RKO (cell line): ENCODE measurements at regions not wholly inside any gene's neighbourhood (a gene's known extent, or its start where the extent isn't known, plus 50 kb on each side); places are given as distances from the start of the nearest gene placed in this dataset.
A peak's percentile ranks its signal among the peaks of the same experiment; 100 is the strongest.
"Not testable (repeated sequence)": the region's sequence is repeated elsewhere in the genome, so short reads cannot be mapped to it uniquely, and the experiment has no call there.

ENCODE experiments used
- DNase-seq: peaks from one replicate; pipeline ENCODE4 v3.0.0-alpha.2; 2016; ENCODE audit warnings: low spot score

DNA sequence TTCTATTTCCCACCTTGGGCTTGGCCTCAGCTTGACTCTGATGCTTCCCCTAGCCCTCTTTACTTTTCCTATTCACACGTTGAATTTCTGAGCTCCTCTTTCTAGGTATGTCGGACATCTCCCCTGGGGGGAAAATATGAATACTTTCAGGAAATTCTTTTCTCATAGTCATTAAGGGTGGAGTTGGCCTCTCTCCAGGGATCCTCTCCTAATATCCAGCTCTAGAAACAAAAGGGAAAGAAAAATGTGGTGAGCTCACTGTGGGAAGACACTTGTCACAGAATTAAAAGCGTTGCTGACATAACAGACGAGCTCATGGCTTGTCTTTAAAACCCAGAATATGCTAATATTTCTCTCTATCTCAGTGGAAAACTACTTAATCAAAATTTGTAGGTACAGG lies 132.7 kb upstream of the MEX3C start:
- DNase-seq: no peak

DNA sequence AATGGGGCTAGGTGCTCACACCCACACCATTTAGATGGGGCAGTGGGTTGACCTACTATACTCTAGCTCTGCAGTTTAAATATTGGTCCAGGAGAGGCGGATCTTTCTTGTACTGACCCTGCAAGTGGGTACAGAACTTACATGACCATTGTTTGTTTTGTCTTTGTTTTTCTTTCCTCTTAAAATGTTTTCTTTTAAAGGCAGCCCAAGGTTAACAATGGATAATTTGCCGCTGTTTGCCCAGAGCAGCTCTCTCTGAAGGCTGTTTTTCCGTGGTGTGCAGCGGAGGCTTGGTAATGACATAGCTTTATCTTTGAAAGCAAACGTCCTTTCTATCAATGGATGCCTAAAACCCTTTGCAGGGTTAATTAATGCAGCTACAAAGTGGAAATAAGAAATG lies 133.3 kb upstream of the MEX3C start:
- DNase-seq: no peak

DNA sequence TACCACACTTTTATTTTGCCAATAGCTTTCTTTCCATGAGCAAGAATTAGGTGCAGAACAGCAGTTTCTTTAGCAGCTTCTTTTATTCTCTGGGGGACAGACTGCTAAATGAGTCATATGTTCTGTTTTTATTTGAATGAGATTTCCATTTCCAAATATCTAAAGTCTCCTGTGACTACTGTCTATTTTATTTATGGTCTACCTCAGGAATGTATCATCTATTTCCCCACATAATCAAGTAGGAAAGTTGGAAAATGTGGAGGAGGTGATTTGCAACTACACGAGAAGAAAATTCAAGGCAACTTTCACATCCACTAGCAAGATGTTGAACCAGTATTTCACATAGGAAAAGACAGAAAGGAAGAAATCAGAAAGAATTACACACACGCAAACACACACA lies 139.9 kb upstream of the MEX3C start:
- no peak for DNase-seq

GRCh38 chr18:51339856-51340255 lies 142.4 kb upstream of the MEX3C start:
- DNase-seq: no peak

- DNase-seq: no peak
These were observed 142.9 kb upstream of the MEX3C start for GRCh38 chr18:51340332-51340731.

DNA sequence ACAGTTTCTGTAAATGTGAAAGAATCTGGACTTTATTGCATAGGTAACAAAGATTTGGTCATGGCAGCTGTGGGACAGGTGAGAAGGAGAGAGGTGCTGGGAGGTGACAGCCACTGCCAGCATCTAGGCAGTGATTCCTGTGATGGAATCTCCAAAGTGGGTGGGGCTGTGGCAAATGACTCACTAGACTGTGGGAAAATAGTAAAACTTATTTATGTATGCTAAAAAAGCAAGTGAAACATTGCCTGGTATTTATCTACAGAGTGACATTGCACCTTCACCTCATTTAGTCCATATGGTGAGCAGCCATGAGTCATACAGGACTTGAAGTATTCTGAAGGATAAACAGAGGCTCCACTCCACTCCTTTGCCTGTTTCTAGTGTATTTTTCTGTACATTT lies 145.3 kb upstream of the MEX3C start:
- DNase-seq: peak; percentile 12

DNA sequence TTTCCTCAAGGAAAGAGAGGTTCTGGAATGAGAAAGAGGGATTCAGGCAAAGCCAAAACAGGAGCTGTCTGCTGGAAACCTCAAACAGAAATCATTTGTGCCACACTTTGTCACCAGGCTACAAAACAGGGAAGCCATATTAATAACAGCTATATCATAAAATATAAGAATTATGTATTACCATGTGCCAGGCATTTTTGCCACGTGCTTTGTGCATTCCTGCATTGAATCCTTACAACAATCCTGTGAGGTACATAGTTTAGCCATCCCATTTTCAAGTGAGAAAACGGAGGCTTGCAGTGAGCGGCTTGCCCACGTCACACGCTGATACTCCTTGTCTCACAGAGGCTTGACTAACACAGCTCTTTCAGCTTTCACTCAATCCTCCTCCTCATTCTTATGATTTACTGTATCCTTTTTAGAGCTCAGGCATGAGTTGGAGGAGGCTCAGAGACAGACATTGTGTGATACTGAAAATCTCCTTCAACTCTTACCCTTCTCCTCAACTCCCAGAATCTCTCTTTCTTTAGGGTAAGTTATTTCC lies 148.4 kb upstream of the MEX3C start:
- DNase-seq: no peak

GRCh38 chr18:51346404-51346803 lies 148.9 kb upstream of the MEX3C start:
- DNase-seq: no peak

- DNase-seq: no peak
These were observed 152.6 kb upstream of the MEX3C start for GRCh38 chr18:51350081-51350480.

DNA sequence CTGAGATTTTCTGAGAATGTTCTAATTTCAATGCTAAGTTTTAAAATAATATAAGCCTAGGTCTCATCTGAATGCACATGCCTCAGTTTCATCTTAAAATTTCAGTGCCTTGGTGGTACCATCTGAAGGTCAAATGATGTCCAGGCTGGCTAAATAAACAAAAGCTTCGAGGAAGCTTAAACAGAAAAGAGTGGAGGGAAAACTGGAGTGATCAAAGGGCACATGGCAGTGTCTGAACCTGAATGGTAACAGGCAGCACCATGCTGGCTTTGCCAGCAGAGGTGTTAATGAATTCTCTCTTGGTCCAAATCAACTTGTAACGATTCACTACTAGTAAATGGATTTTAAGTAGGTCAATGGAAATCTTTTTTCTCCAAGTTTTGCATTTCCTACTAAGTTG lies 158.4 kb upstream of the MEX3C start:
- DNase-seq: no peak

DNA sequence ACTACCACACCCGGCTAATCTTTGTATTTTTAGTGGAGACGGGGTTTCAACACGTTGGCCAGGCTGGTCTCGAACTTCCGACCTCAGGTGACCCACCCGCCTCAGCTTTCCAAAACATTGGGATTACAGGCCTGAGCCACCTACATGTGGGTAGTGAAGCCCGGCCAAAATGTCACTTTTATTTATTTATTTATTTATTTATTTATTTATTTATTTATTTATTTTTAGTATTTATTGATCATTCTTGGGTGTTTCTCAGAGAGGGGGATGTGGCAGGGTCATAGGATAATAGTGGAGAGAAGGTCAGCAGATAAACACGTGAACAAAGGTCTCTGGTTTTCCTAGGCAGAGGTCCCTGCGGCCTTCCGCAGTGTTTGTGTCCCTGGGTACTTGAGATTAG lies 162.8 kb upstream of the MEX3C start:
- DNase-seq: not testable (repeated sequence)

- no peak for DNase-seq
These were observed 163.8 kb upstream of the MEX3C start for GRCh38 chr18:51361130-51361860.

DNA sequence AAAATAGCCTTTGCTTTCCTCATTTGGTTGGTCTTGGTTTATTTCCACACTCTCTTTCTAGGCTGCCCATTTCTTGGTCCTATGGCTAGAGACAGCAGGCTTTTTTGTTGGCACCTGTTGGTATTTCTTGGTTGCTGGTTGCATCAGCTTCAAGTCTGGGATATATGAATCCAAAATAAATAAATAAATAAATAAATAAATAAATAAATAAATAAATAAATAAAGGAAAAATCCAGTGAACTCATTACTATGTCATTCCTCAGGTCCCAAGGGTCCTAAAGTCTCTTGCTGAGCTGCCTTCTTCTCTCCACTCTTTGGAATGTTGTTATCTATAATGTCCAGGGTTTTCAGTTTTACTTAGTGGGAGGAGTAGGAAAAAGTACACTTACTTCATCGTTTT lies 165.9 kb upstream of the MEX3C start:
- DNase-seq: no peak

DNA sequence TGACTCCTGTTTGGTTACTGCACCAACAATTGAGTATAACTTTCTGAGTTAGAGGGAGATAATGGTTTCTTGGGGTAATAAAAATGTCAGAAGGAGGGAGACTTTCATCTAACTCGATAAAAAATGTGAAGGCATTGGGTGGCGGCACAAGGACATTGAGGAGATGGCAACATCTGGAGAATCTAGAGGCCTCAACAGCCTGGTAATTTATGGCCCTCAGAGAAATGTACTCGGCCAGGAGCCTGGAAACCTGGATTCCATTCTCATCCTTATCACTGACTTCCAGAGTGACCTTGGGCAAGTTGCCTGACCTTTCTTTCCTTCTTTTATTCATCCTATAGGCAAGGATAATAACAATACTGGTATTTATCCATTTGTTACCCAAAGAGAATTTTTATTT lies 173.5 kb upstream of the MEX3C start:
- no peak for DNase-seq

DNA sequence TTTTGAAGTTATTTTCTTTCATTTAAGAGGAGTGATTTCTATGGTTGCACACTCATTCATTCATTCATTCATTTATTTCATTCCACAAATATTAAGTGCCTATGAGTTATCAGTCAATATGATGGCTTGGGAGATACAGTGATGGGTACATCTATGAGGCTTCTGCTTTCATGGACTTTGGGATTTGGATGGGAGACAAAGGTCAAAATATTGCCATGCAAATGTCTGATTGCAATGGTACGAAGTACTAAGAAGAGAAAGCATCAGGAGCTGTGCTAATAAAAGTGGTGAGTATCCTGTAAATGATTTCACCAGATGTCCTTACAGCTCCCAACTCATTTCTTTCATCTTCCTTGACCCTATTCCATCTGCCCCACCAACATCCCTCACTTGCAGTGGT lies 174.4 kb upstream of the MEX3C start:
- DNase-seq: no peak

DNA sequence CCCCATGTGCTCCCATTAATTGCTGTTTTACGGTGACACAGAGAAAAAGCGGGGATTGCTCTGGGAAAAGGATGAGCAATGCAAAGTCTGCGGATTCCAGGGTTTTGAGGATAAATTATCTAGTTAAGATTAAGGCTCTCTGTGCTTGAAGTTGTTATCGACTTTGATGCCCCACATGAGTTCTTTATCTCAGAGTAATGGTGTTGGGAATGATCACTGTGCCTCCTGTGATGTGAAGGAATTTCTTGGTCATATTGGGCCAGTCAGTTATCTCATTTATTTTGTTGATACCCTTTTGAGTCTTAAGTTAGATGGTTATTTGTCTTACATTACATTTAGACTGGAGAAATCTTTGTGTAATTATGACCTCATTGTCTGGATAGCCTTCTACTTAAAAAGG lies 184.6 kb upstream of the MEX3C start:
- DNase-seq: no peak

DNA sequence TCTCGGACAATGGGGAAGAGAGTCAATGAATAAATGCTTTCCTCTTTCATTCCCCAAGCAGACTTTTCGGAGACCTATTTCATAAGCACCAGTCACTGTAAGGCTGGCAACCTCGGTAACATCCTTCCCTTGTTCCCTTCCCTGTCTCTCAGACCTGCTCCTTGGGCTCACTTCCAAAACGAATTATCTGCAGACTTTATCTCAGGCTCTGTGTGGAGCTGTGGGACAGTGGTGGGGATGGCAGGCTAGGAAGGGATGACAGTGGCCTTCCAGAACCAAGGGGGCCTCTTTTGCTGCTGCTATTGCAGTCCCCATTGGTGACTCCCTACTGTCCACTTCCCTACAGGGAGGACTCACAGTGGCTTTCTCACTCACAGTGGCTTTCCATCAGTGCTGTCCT lies 185.6 kb upstream of the MEX3C start:
- DNase-seq: no peak

- DNase-seq: no peak
These were observed 186.2 kb upstream of the MEX3C start for GRCh38 chr18:51383711-51384110.

DNA sequence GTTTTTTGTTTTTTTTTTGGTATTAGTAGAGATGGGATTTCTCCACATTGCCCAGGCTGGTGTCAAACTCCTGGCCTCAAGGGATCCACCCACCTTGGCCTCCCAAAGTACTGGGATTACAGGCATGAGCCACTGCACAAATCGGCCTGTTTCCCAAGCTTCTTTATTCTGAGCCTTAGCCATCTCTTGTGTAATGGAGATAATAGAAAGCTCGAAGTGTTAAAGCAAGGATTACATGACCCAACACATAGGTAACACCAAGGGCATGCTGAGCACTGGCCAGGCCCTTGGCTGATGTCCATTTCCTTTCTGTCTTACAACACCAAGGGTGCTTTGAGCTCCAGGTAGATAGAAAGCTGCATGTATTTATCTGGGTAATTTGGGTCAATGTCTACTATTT lies 187.8 kb upstream of the MEX3C start:
- DNase-seq: no peak

- peak; percentile 19 for DNase-seq
These were observed 193.2 kb upstream of the MEX3C start for GRCh38 chr18:51390702-51391101.

DNA sequence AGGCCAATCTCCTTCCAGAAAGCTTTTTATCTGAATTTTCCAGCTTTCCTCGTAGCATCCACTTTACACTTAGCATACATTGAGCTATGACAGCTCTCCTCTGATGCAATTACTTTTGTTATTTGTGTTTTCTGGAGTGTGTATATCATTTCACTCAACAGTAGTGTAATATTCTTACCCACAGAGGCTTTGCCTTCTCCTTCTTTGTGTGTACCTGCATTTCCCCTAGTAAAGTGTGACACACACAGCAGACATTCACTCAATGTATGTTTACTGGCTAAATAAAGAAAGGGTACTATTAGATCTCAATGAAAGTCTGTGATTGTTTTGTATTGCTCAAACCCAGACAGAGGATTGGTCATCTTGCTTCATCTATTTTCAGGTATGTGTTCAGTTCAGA lies 193.7 kb upstream of the MEX3C start:
- DNase-seq: no peak

GRCh38 chr18:51391731-51392130 lies 194.2 kb upstream of the MEX3C start:
- DNase-seq: no peak

DNA sequence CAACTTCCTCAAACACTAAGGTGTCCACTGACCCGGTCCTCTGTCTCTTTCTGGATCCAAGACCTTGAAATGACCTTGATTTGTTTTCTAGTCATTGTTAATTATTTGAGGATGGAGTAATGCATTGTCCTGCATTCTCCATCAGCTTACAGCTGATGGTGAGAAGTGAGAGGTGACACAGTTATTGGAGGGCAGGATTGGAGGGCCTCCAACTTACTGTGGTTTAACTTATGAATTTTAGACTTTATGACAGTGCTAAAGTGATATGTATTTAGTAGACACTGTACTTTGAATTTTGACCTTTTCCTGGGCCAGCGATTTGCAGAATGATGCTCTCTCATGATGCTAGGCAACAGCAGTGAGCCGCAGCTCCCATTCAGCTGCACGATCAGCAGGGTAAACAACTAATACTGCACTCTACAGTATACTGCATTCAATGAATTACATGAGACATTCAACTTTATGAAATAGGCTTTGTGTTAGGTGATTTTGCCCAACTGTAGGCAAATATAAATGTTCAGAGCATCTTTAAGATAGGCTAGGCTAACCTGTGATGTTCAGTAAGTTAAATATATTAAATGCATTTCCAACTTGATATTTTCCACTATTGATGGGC lies 200.0 kb upstream of the MEX3C start:
- no peak for DNase-seq

- DNase-seq: no peak
These were observed 200.6 kb upstream of the MEX3C start for GRCh38 chr18:51398104-51398503.
